Stimulated activated memory B cell treated with anti-CD40 and anti-IgM and Interleukin-4, amounts not matched to agents 10 μg/mL and 1 μg/mL and 100 μg/mL, for 72 hours (primary cell): ENCODE measurements at regions not wholly inside any gene's neighbourhood (a gene's known extent, or its start where the extent isn't known, plus 50 kb on each side); places are given as distances from the start of the nearest gene placed in this dataset.

Source experiments
- ATAC-seq: fragments of 150-1000 bp; cut with Tn5 transposase; 2 replicates; pipeline ENCODE4 v1.10.0; 2021
- H3K27ac Mint-ChIP-seq: one replicate; pipeline ENCODE4 v1.8.0; 2022; ENCODE audit warnings: mild to moderate bottlenecking, mixed read lengths
- H3K27me3 Mint-ChIP-seq: one replicate; pipeline ENCODE4 v1.8.0; 2022; ENCODE audit warnings: mixed read lengths
- H3K36me3 Mint-ChIP-seq: one replicate; pipeline ENCODE4 v1.8.0; 2022; ENCODE audit warnings: mixed read lengths
- H3K4me1 Mint-ChIP-seq: one replicate; pipeline ENCODE4 v1.8.0; 2022; ENCODE audit warnings: mixed read lengths
- H3K4me3 Mint-ChIP-seq: one replicate; pipeline ENCODE4 v1.8.0; 2022; ENCODE audit warnings: mild to moderate bottlenecking, moderate library complexity, mixed read lengths
- H3K9me3 Mint-ChIP-seq: one replicate; pipeline ENCODE4 v1.8.0; 2022; ENCODE audit warnings: mixed read lengths

DNA sequence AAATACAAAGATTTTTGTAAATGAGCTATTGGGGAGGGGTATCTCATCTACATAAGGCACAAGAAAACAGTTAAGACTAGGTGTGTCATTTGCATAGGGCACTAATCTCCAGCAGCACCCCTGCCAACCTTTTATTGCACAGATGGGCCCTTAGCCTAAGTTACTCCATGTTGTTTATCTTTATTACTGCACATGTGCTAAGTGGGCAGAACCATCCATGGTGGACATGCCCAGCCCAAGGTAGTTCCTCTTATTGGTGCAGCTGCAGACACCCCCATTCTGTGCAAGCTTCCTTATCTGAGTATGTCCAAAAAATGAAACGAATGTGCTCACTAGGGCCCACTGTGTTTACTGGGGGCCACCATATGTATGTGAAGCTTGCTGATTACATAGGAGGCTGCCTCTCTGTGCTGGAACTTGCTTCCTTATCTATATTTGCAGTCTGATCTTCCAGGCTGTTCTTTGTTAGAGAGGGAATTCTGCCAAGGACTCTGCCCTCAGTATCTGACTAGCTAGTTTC lies 77.3 kb upstream of the NEK7 start:
- H3K27me3 Mint-ChIP-seq = peaks cover 16% of the 10 kb centered on the region
- ATAC-seq = peak; percentile 20
- peaks cover 4% of the 10 kb centered on the region for H3K9me3 Mint-ChIP-seq
- no peaks in the 10 kb centered on the region for H3K4me1 Mint-ChIP-seq
- H3K4me3 Mint-ChIP-seq = no peak overlapping the region
- no peaks in the 10 kb centered on the region for H3K36me3 Mint-ChIP-seq
- no peak overlapping the region for H3K27ac Mint-ChIP-seq

DNA sequence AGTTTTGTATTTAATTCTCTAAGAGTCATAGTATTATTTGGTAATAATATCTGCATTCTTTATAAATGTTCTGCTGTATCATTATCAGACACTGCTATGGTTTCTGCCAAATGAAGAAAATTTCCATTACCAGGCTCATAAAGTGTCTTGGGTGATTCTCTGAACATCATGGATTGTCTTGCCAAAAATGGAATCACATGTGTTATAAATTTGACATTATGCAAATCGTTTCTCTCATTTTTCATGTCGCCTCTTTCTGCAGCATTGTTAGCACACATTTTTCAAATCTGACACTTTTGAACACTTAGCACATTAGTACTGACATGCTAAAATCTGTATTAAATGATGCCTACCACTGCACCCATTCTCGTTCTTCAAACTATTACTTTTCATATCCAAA lies 74.2 kb upstream of the NEK7 start:
- Mint-ChIP-seq H3K9me3 (peaks cover 4% of the 10 kb centered on the region), H3K36me3 (no peaks in the 10 kb centered on the region), H3K27ac (no peak overlapping the region), H3K4me1 (no peaks in the 10 kb centered on the region), H3K27me3 (peaks cover 24% of the 10 kb centered on the region), H3K4me3 (no peak overlapping the region)
- no peak for ATAC-seq

DNA sequence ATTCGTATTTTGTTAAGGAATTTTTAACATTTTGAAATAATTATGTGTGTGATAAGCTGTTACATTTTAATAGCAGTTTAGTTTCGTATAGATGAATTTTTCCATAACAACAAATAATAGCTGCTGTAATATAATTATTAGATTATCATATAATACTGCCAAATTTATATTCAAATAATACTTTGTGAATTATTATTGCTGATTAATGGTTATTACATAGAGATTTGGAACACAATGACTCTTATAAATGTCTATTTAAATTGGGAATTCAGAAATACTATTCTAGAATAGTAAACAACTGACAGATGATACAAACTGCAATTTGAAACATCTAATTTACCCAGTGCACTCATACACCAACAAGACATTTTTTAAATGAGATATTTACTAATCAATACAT lies 73.2 kb upstream of the NEK7 start:
- peaks cover 1% of the 10 kb centered on the region for H3K9me3 Mint-ChIP-seq

DNA sequence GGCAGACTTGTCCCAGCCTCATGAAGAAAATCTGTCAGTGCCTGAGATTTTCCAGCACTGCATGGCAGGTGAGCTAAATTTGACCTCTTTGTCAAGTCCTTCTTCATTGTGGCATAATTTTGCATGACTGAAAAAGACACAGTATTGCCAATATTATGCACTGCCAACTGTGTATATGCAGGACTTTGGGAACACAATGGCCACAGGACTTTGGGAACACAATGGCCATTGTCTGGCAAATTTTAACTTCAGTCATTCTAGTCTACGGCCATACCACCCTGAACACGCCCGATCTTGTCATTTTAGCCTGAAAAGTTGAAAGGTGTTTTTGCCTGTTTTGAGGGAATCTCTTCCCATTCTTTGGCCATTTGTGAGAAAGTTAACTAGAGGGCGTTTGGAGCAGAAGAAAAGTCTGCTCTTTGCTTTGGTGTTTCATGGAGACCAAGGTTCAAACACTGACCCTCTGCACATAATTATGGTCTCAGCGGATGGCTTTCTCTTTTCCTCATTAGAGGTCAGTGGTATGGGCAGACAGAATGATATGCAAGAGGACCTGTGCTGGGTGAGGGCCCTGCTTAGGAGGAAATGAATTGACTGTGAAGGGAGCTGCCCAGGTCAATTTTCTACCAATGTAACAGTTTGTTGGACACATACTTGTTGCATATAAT lies 72.4 kb upstream of the NEK7 start:
- Mint-ChIP-seq H3K4me3 (no peak overlapping the region), H3K9me3 (no peaks in the 10 kb centered on the region), H3K36me3 (no peaks in the 10 kb centered on the region), H3K4me1 (peaks cover 6% of the 10 kb centered on the region), H3K27ac (no peak overlapping the region), H3K27me3 (peaks cover 26% of the 10 kb centered on the region)
- no peak for ATAC-seq

More for the DNA sequence above, 73.2 kb upstream of the NEK7 start:
- Mint-ChIP-seq H3K4me3 (no peak overlapping the region), H3K27me3 (peaks cover 26% of the 10 kb centered on the region), H3K36me3 (no peaks in the 10 kb centered on the region), H3K27ac (no peak overlapping the region), H3K4me1 (peaks cover 4% of the 10 kb centered on the region)
- no peak for ATAC-seq

DNA sequence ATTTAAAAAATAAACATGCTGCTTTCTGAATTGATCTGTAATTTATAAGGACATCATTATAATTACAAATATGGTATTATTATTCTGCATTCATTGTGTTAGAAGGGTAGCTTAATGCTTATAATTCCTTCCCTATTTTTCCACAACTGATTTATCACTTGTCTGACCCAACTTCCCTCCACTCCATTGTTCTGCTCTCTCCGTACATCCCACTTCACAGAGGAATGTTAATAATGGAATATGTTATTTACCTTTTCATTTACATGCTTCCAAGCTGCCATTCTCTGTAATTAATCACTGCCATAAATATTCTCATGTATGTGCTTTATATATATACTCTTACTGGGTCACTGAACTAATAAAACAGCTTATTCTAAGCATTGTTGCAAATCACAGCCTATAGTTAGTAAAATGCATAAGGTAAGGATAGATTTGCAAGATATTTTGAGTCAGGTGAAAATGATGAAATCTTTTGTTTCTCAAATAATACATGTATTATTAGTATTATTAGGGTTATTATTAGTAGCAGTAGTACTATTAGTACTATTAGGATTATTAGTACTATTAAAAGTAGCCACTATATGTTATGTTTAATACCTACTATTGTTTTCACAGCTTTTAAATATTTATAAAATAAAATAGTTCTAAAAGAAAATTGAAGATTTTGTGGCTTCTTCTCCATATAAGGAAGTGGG lies 70.6 kb upstream of the NEK7 start:
- peaks cover 6% of the 10 kb centered on the region for H3K4me1 Mint-ChIP-seq
- no peak overlapping the region for H3K4me3 Mint-ChIP-seq
- H3K27ac Mint-ChIP-seq = no peak overlapping the region
- no peak for ATAC-seq
- H3K27me3 Mint-ChIP-seq = peaks cover 17% of the 10 kb centered on the region
- no peaks in the 10 kb centered on the region for H3K9me3 Mint-ChIP-seq
- no peaks in the 10 kb centered on the region for H3K36me3 Mint-ChIP-seq

DNA sequence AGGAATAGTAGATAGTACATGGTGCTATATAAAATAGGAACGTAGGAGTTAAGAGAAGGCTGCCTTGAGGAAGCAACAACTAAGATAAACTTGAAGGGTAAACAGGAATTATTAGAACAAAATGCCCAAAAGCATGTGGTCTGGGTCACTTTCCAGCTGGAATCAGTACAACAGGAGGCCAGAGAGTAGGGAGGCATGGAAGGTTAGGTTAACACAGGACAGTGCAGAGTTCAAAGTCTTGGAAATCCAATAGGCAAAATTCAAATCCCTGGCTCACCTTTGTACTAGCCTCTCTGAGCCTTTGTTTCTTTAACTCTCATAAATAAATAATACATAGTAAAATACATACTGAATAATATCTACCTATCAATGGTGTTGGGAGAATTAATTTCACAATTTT lies 69.0 kb upstream of the NEK7 start:
- peaks cover 17% of the 10 kb centered on the region for H3K27me3 Mint-ChIP-seq
- H3K4me1 Mint-ChIP-seq = peaks cover 6% of the 10 kb centered on the region
- H3K4me3 Mint-ChIP-seq = no peak overlapping the region
- H3K36me3 Mint-ChIP-seq = no peaks in the 10 kb centered on the region
- no peak overlapping the region for H3K27ac Mint-ChIP-seq
- no peak for ATAC-seq
- no peaks in the 10 kb centered on the region for H3K9me3 Mint-ChIP-seq

DNA sequence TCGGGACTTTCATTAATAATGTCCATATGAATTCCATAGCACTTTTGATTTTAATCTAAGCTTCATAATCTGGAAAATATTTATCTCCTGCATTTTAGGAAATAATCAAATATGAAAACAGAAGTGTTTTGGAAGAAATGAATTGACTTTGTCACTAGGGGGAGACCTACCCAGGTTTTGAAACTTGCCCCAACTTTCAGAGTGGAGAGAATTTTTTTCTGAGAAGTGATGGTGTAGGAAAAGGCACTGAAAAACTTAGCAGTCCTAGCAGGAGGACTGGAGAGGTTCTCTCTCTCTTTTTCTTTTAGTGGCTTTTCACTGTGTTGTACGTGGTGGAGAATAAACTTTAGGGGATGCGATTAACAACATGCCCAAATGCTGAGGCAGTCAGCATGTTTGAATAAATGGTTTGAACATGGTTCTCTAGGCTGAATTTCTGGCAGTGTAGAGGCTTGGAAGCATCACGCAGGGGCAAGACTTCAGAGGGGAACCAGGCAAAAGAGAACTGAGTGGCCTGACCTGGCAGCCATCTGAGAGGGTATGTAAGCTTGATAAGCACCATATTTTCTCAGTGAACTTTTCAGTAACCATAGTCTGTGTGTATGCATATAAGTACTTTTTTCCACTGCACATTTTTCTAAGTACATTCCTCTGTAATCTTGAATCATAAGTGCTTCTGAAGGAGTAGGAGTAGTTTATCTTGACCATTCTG lies 68.3 kb upstream of the NEK7 start:
- Mint-ChIP-seq H3K4me1 (peaks cover 6% of the 10 kb centered on the region), H3K36me3 (no peaks in the 10 kb centered on the region), H3K4me3 (no peak overlapping the region), H3K27me3 (peaks cover 17% of the 10 kb centered on the region), H3K9me3 (no peaks in the 10 kb centered on the region), H3K27ac (no peak overlapping the region)
- no peak for ATAC-seq

DNA sequence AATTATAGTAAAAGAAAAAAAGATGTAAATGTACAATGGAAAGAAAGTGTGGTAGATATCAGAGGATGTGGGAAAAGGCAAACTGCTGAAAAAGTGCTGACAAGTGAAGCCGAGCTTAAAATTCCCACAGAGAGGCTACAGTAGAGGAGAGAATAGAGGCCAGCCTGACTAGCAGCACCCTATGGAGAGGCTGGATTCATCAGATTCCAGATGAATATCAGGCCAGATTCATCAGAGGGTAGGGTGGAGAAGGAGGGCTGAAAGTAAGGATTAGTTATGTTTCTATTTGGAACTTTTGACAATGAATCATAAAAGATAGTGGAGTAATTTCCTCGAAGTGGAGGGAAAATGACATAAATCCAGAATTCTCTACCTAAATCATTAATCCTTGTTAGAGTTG lies 60.4 kb upstream of the NEK7 start:
- Mint-ChIP-seq H3K27me3 (peaks cover 12% of the 10 kb centered on the region), H3K36me3 (no peaks in the 10 kb centered on the region), H3K9me3 (no peaks in the 10 kb centered on the region), H3K4me3 (no peak overlapping the region), H3K4me1 (no peaks in the 10 kb centered on the region), H3K27ac (no peak overlapping the region)
- no peak for ATAC-seq

DNA sequence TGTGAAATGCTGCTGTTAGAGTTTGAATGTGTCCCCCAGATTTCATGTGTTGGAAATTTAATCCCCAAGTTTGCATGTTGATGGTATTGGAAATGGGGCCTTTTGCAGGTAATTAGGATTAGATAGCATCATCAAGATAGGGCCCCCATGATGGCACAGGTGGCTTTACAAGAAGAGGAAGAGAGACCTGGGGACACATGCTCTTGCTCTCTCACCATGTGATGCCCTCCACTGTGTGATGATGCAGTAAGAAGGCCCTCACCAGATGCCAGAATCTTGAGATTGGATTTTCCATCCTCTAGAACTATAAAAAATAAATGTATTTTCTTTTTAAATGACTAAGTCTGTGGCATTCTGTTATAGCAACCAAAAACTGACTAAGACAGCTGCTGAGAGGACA lies 57.0 kb upstream of the NEK7 start:
- peaks cover 12% of the 10 kb centered on the region for H3K27me3 Mint-ChIP-seq
- no peaks in the 10 kb centered on the region for H3K4me1 Mint-ChIP-seq
- no peaks in the 10 kb centered on the region for H3K36me3 Mint-ChIP-seq
- no peak overlapping the region for H3K4me3 Mint-ChIP-seq
- no peak overlapping the region for H3K27ac Mint-ChIP-seq
- H3K9me3 Mint-ChIP-seq = no peaks in the 10 kb centered on the region
- no peak for ATAC-seq

DNA sequence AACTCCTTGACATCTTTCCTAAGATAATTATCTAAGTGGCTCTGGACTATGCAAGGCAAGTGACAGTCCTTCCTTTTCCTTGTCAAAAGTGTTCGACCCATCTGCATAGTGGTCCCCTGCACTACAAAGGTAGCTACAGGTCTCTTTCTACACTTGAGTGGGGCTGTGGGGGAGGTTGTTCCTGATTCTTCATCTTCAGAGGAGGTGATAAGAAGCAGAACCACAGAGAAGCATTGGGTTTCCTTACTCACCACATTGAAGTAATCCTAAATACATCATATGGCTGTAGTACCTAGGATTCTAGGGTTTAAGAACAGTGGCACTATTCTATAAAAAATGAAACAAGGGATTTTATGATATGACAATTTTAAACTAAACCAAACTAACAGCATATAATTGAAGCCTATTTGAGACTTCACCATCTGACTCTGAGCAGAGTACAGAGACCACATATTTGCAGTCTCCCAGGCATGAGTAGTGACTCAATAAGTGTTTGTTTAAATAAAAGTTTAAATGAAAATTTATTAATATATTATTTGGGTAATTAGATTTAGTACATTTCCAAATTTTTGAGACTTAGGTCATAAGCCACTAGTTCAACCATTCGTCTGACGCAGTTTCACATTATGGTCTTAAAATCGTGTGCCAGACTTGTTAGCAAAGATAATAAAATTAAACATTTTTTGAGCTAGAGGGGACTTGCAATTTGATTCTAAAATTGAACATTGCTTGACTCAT lies 54.9 kb upstream of the NEK7 start:
- Mint-ChIP-seq H3K27ac (no peak overlapping the region), H3K4me1 (no peaks in the 10 kb centered on the region), H3K36me3 (no peaks in the 10 kb centered on the region), H3K4me3 (no peak overlapping the region), H3K27me3 (no peaks in the 10 kb centered on the region), H3K9me3 (no peaks in the 10 kb centered on the region)
- ATAC-seq = no peak

DNA sequence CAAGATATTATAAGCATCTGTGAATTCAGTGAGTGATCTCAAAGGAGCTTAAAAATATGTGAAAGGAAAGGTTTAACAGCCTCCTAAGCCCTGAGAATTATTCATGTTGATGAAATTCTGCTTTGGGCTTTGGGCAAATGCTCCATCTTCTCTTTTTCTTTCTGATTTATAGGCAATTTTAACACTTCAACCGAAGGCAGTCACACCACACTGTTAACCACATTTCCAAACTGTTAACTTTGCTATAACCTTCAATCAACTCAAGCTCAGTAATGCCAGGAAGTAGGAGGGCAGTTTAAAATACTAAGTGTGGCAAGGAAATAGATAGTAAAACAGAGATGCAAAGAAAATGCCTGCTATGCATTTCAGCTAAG lies 54.4 kb upstream of the NEK7 start:
- Mint-ChIP-seq H3K9me3 (no peaks in the 10 kb centered on the region), H3K27me3 (no peaks in the 10 kb centered on the region), H3K4me3 (no peak overlapping the region), H3K36me3 (no peaks in the 10 kb centered on the region), H3K4me1 (no peaks in the 10 kb centered on the region), H3K27ac (no peak overlapping the region)
- ATAC-seq = no peak

DNA sequence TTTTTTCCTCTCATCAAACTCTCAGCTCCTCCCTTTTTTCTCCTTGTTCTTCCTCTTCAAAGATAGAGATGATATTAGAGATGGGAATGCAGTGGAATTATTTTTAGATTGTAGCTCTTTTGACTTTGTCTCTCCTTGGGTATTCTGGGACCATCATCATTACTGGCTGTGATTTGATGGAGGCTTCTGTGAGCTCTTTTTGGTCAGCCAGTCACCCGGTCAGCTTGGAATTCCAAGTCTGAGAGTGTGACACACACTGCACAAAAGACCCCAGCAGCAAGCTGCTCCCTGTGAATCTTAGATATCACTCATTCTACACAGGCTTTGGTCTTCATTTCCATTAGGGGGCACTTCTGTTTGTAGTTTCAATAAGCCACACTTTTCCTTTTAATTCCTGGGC lies 51.6 kb upstream of the NEK7 start:
- H3K27me3 Mint-ChIP-seq = no peaks in the 10 kb centered on the region
- no peaks in the 10 kb centered on the region for H3K36me3 Mint-ChIP-seq
- no peak overlapping the region for H3K27ac Mint-ChIP-seq
- ATAC-seq = no peak
- H3K4me3 Mint-ChIP-seq = no peak overlapping the region
- H3K4me1 Mint-ChIP-seq = no peaks in the 10 kb centered on the region
- no peaks in the 10 kb centered on the region for H3K9me3 Mint-ChIP-seq

DNA sequence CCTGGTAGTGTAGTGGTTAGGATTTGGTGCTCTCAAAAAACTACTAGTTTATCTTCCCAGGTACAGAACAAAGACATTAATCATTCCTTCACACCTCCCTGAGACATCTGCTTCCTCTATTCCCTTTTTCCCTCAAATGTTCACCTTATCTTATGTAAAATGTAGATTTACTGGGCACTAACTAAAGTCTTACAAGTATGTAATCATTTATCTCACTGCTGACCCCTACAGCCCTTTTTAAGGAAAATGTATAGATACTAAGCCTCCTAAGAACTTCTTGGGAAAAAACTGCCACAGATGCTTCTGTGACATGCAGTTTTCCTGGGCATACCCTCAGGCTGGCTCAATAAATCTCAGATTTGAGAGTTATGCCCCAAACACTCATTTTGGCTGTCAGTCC lies 50.8 kb upstream of the NEK7 start:
- H3K36me3 Mint-ChIP-seq = no peaks in the 10 kb centered on the region
- H3K4me3 Mint-ChIP-seq = no peak overlapping the region
- ATAC-seq = no peak
- no peaks in the 10 kb centered on the region for H3K9me3 Mint-ChIP-seq
- H3K27ac Mint-ChIP-seq = no peak overlapping the region
- no peaks in the 10 kb centered on the region for H3K4me1 Mint-ChIP-seq
- no peaks in the 10 kb centered on the region for H3K27me3 Mint-ChIP-seq
